Retinal pigment epithelial cell (primary cell): ENCODE measurements at regions not wholly inside any gene's neighbourhood (a gene's known extent, or its start where the extent isn't known, plus 50 kb on each side); places are given as distances from the start of the nearest gene placed in this dataset.

Experiments
- DNase-seq: peaks from one replicate; pipeline ENCODE4 v3.0.0-alpha.2; 2010; ENCODE audit warnings: low read depth
- H3K4me3 ChIP-seq: 2 replicates; pipeline ENCODE4 v1.5.1; 2011; ENCODE audit warnings: mild to moderate bottlenecking, low read length, control low read depth, moderate library complexity
- TF ChIP-seq, protein P1 (sequence below): conservative IDR thresholded peaks from 2 replicates; pipeline ENCODE4 v1.5.1; 2011; ENCODE audit warnings: low read depth, low read length, control low read depth, inconsistent platforms

DNA sequence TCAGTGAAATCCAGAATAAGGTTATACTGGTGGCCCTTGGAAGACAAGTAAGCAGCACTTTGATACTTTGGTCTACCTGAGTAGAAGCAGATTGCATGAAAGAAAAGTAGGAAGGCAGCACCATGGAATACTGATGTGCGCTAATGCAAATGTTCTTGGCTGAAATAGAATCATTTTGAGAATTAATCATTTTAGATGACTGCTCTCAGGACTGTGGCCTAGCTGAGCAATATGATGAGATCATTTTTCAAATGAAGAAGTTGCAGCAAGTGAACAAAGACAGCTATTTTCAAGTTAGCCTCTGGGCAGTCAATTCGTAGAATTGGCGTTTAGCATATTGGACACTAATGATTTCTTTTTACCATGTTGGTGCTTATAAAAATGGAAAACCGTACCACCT is 483.5 kb downstream of the TMEM232 start:
- TF ChIP-seq, protein P1, sequence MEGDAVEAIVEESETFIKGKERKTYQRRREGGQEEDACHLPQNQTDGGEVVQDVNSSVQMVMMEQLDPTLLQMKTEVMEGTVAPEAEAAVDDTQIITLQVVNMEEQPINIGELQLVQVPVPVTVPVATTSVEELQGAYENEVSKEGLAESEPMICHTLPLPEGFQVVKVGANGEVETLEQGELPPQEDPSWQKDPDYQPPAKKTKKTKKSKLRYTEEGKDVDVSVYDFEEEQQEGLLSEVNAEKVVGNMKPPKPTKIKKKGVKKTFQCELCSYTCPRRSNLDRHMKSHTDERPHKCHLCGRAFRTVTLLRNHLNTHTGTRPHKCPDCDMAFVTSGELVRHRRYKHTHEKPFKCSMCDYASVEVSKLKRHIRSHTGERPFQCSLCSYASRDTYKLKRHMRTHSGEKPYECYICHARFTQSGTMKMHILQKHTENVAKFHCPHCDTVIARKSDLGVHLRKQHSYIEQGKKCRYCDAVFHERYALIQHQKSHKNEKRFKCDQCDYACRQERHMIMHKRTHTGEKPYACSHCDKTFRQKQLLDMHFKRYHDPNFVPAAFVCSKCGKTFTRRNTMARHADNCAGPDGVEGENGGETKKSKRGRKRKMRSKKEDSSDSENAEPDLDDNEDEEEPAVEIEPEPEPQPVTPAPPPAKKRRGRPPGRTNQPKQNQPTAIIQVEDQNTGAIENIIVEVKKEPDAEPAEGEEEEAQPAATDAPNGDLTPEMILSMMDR: no peak
- no peak overlapping the region for H3K4me3 ChIP-seq
- DNase-seq: no peak

DNA sequence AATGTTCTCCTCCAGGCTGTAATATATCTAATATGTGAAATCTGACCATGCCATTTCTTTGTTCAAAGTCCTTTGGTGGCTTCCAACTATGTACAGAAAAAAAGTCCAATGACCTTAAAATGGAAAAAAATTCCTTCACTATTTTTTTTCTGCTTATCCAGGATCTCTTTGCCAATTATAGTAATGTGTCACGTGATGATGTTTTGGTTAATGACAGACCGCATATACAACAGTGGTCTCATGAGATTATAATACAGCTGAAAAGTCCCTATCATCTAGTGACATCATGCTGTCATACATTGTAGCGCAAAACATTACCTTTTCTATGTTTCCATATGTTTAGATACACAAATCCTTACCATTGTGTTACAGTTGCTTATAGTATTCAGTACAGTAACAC is 477.6 kb downstream of the TMEM232 start:
- no peak for DNase-seq
- TF ChIP-seq, protein P1: no peak
- no peak overlapping the region for H3K4me3 ChIP-seq

DNA sequence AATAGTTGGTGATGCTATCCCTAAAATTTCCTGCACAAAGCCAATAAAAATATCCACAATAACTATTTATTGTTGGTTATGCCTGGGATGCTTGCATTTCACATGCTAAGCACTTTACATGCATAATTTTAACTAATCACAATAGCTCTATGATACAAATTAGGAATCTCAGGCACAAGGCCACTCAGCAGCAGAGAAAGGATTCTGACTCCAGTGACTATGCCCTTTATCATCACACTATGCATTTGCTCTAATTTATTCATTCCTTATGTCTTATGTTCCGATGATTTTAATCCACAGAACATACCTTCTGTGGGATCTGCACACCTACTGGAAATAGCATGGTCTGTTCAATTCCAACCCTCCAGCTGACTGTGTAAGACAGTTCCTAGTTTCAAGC is 476.1 kb downstream of the TMEM232 start:
- no peak overlapping the region for H3K4me3 ChIP-seq
- DNase-seq: no peak
- TF ChIP-seq, protein P1: no peak

DNA sequence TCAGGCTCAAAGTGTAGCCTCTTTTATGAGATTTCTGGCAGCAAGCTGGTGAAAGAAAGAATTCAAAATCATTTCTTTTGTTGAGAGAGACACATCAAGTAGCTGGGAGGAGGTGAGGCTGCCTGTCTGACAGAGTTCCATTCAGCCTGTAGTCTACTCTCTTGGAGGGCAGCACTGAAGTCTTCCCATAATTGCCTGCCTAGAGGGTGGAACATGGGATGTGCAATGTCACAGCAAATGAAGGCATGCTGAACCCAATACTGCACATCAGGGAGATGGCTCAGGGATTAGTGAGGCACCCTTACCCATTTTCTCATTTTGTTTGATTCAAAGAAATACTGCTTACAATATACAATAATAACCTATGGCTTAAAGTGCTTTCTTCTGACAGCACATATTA is 475.7 kb downstream of the TMEM232 start:
- TF ChIP-seq, protein P1: no peak
- no peak overlapping the region for H3K4me3 ChIP-seq
- DNase-seq: no peak

DNA sequence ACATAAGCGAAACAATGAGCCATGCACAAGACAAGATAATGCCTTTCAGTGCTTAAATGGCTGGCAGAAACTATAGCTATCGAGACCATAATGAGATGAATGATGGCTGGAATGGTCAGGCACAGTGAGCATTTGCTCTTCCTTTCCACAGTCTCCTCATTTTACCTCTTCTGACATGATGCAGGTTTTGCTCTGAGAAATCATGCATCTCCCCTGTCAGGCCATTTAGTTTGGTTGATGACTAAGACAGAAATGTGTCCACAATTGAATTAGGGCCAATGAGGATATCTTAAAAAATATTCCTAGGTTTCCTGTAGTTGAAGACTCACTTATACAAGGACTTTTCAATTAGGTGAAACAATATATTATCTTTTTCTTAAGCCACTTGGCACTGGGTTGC is 475.1 kb downstream of the TMEM232 start:
- no peak overlapping the region for H3K4me3 ChIP-seq
- DNase-seq: no peak
- TF ChIP-seq, protein P1: no peak

DNA sequence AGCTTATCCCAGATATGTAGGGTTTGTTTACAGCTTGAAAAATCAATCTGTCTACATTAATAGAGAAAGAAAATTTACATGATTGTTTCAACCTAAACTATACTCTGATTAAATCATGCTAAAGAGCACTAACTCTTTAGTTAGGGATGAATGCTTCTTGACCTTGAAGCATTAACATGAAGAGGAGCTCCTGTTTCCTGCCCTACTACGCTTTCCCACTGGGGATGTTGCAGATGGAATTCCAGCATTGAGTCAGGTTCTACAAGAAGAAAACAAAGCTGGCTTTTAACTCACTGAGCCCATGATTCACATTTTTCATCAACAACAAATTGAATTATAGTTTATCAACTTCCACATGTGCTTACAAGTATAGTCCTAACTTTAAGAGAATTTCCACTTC is 471.3 kb downstream of the TMEM232 start:
- TF ChIP-seq, protein P1: no peak
- DNase-seq: no peak

DNA sequence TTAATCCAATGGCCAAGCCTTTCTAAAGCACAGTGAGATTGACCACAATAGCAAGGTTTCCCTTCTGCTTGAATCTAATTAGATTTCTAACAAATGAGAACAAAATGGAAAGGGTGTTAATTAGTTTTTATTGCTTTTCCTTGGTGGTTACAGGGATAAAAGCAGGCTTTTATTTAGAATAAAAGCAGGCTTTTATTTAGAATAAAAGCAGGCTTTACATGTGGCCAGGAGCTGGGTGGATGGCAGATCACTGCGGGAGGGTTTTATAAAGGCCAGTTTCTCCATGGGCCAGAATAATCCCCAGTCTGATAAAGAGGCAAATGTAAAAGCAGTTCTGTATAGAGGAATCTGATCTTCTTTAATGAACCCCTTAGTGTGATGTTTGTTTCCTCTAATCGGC is 470.2 kb downstream of the TMEM232 start:
- TF ChIP-seq, protein P1: no peak
- DNase-seq: no peak
- H3K4me3 ChIP-seq: no peak overlapping the region

More for the DNA sequence above, 471.3 kb downstream of the TMEM232 start:
- H3K4me3 ChIP-seq: no peak overlapping the region
